Activated T-helper 17 cell treated with anti-CD3 and anti-CD28 coated beads, Interleukin-2, amount 50 U/mL, for 72 hours (primary cell): ENCODE measurements at regions not wholly inside any gene's neighbourhood (a gene's known extent, or its start where the extent isn't known, plus 50 kb on each side); places are given as distances from the start of the nearest gene placed in this dataset.
"Not testable (repeated sequence)": the region's sequence is repeated elsewhere in the genome, so short reads cannot be mapped to it uniquely, and the experiment has no call there.

Experiments
- ATAC-seq: fragments of 150-1000 bp; cut with Tn5 transposase; replicated peaks from 2 replicates; pipeline ENCODE4 v1.10.0; 2021; ENCODE audit warnings: mild to moderate bottlenecking, moderate library complexity
- H3K27ac Mint-ChIP-seq: one replicate; pipeline ENCODE4 v1.8.0; 2022; ENCODE audit warnings: mixed read lengths
- H3K27me3 Mint-ChIP-seq: one replicate; pipeline ENCODE4 v1.8.0; 2022; ENCODE audit warnings: mixed read lengths
- H3K36me3 Mint-ChIP-seq: one replicate; pipeline ENCODE4 v1.8.0; 2022; ENCODE audit warnings: low read depth, mild to moderate bottlenecking, mixed read lengths
- H3K4me1 Mint-ChIP-seq: one replicate; pipeline ENCODE4 v1.8.0; 2022; ENCODE audit warnings: mixed read lengths
- H3K4me3 Mint-ChIP-seq: one replicate; pipeline ENCODE4 v1.8.0; 2022; ENCODE audit warnings: mild to moderate bottlenecking, mixed read lengths
- H3K9me3 Mint-ChIP-seq: one replicate; pipeline ENCODE4 v1.8.0; 2022; ENCODE audit warnings: mixed read lengths

DNA sequence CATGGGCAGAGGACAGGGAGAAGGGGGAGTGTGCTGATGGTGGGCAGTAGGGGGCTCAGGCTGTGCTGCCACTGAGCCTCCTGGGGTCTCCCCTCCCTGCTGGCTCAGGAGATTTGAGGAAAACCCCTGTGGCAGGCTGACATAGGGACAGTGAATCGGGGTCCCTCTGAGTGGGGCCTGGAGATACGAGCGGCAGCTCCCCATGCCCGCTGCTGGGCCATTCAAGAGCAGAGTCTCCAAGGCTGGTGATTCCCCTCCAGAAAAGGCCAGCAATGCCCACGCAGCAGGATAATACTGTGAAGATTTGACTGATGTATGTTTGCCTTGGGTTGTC is 288.7 kb upstream of the SFSWAP start:
- H3K36me3 Mint-ChIP-seq: no peaks in the 10 kb centered on the region
- H3K27me3 Mint-ChIP-seq: peaks cover 10% of the 10 kb centered on the region
- H3K4me3 Mint-ChIP-seq: no peak overlapping the region
- H3K27ac Mint-ChIP-seq: no peak overlapping the region
- H3K4me1 Mint-ChIP-seq: no peaks in the 10 kb centered on the region
- ATAC-seq: no peak
- peaks cover 25% of the 10 kb centered on the region for H3K9me3 Mint-ChIP-seq

- H3K4me3 Mint-ChIP-seq: no peak overlapping the region
- H3K36me3 Mint-ChIP-seq: no peaks in the 10 kb centered on the region
- no peaks in the 10 kb centered on the region for H3K4me1 Mint-ChIP-seq
- peaks cover 25% of the 10 kb centered on the region for H3K9me3 Mint-ChIP-seq
- ATAC-seq: no peak
- H3K27me3 Mint-ChIP-seq: peaks cover 10% of the 10 kb centered on the region
- no peak overlapping the region for H3K27ac Mint-ChIP-seq
Observed at GRCh38 chr12:131422744-131423143, 288.1 kb upstream of the SFSWAP start.

- peaks cover 13% of the 10 kb centered on the region for H3K27me3 Mint-ChIP-seq
Observed at GRCh38 chr12:131424270-131424669, 286.6 kb upstream of the SFSWAP start.

GRCh38 chr12:131425112-131426075 is 285.5 kb upstream of the SFSWAP start:
- Mint-ChIP-seq H3K27ac (no peak overlapping the region), H3K4me3 (no peak overlapping the region), H3K9me3 (peaks cover 25% of the 10 kb centered on the region), H3K4me1 (no peaks in the 10 kb centered on the region), H3K27me3 (peaks cover 13% of the 10 kb centered on the region), H3K36me3 (no peaks in the 10 kb centered on the region)
- ATAC-seq: no peak

More at GRCh38 chr12:131424270-131424669, 286.6 kb upstream of the SFSWAP start:
- H3K36me3 Mint-ChIP-seq: no peaks in the 10 kb centered on the region
- ATAC-seq: no peak
- H3K4me3 Mint-ChIP-seq: no peak overlapping the region
- peaks cover 25% of the 10 kb centered on the region for H3K9me3 Mint-ChIP-seq
- H3K4me1 Mint-ChIP-seq: no peaks in the 10 kb centered on the region
- no peak overlapping the region for H3K27ac Mint-ChIP-seq

- Mint-ChIP-seq H3K27me3 (peaks cover 11% of the 10 kb centered on the region), H3K36me3 (no peaks in the 10 kb centered on the region), H3K4me1 (no peaks in the 10 kb centered on the region), H3K27ac (no peak overlapping the region), H3K4me3 (no peak overlapping the region), H3K9me3 (peaks cover 21% of the 10 kb centered on the region)
- no peak for ATAC-seq
Observed at GRCh38 chr12:131428091-131428685, 282.7 kb upstream of the SFSWAP start.

GRCh38 chr12:131429221-131429620 is 281.7 kb upstream of the SFSWAP start:
- Mint-ChIP-seq H3K9me3 (peaks cover 11% of the 10 kb centered on the region), H3K27me3 (peaks cover 11% of the 10 kb centered on the region)
- ATAC-seq, H3K36me3 Mint-ChIP-seq, H3K4me3 Mint-ChIP-seq, H3K27ac Mint-ChIP-seq, H3K4me1 Mint-ChIP-seq: not testable (repeated sequence)

DNA sequence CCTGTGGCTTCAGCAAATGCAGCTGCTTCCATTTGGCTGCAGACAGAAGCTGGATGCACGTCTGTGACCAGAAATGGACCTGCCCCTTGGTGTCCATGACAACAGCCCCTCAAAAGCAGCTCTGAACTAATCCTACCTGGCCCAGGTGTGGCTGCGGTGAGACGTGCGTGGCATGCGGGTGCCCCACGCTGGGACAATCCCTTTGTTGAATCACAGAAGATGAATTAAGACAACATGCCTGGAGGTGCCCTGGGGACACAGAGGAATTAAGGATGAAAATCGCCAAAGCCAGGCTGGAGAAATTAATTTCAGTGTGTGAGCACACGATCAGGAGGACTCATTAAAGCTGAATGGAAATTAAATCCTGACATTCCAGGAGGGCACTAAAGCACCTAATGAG is 281.2 kb upstream of the SFSWAP start:
- ATAC-seq, H3K4me3 Mint-ChIP-seq, H3K27ac Mint-ChIP-seq, H3K9me3 Mint-ChIP-seq, H3K4me1 Mint-ChIP-seq, H3K36me3 Mint-ChIP-seq: not testable (repeated sequence)
- peaks cover 16% of the 10 kb centered on the region for H3K27me3 Mint-ChIP-seq

- ATAC-seq: no peak
- Mint-ChIP-seq H3K4me3 (no peak overlapping the region), H3K27me3 (peaks cover 18% of the 10 kb centered on the region), H3K4me1 (no peaks in the 10 kb centered on the region), H3K36me3 (no peaks in the 10 kb centered on the region), H3K9me3 (peaks cover 4% of the 10 kb centered on the region), H3K27ac (no peak overlapping the region)
Observed at GRCh38 chr12:131430158-131430742, 280.6 kb upstream of the SFSWAP start.

DNA sequence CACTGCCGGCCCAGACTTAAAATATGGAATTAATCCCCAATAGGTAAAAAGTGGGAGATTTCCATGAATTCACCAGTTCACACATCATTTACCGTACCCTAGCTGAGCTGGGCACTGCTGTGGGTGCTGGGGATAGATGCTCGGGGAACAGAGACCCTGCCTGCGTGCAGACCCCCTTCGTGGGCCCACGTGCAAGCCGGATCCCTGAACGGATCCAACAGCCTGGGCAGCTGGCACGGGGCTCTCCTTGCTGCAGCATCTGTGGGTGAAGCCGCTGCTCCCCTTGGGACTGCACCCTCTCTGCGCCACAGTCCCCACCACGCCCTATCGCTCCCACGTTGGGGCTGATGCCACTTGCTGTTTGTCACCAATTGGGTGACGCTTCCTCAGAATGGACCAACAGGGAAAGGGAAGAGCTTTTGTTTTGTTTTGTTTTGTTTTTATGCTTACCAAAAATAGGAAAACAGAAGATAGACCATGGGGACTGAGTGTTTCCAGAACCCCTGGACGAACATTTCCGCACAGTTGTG is 279.7 kb upstream of the SFSWAP start:
- H3K27me3 Mint-ChIP-seq: peaks cover 14% of the 10 kb centered on the region
- not testable (repeated sequence) for H3K4me1 Mint-ChIP-seq, H3K4me3 Mint-ChIP-seq, H3K27ac Mint-ChIP-seq, ATAC-seq, H3K9me3 Mint-ChIP-seq, H3K36me3 Mint-ChIP-seq

- Mint-ChIP-seq H3K27ac (no peak overlapping the region), H3K9me3 (no peaks in the 10 kb centered on the region)
Observed at GRCh38 chr12:131432532-131433260, 278.2 kb upstream of the SFSWAP start.

DNA sequence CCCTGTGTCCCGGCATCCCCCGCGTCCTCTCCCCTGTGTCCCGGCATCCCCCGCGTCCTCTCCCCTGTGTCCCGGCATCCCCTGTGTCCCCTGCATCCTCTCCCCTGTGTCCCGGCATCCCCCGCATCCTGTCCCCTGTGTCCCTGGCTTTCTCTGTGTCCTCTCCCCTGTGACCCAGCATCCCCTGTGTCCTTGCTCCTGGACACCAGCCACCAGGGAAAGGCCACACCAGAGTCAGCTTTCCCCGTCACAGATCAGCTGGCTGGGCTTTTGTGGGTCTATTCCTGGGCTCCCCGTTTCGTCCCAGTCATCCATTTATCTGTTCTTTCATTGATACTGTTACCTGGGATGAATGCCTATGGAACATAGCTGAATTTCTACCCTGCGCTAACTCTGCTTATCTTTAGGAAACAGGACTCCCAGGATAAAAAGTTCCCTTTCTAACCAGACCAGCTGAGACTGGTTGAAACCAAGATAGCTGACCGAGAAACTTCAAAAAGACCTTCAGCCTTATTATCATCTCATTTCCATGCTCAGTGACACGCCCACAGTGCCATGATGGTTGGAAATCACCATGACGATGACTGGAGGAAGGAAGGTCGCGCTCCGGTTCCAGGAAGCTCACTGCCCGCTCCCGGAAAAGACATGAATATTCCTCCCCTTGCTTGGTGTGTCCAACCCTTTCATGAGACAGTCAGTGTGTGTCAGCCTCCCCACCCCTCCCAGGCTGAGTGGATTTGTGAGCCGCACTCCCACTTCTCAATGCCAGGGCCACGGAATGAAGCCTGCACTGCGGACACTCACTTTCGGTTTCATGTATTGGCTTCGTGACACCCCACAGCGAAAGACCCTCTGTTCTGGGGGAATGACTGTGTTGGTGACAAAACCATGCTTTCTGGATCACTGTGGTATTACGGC is 276.4 kb upstream of the SFSWAP start:
- peak; percentile 67 for ATAC-seq
- Mint-ChIP-seq H3K4me1 (no peaks in the 10 kb centered on the region), H3K27ac (no peak overlapping the region), H3K36me3 (no peaks in the 10 kb centered on the region), H3K9me3 (no peaks in the 10 kb centered on the region), H3K27me3 (peaks cover 15% of the 10 kb centered on the region), H3K4me3 (peak overlapping the region; percentile 23)

More at GRCh38 chr12:131432532-131433260, 278.2 kb upstream of the SFSWAP start:
- ATAC-seq: no peak
- H3K36me3 Mint-ChIP-seq: no peaks in the 10 kb centered on the region
- no peak overlapping the region for H3K4me3 Mint-ChIP-seq
- no peaks in the 10 kb centered on the region for H3K4me1 Mint-ChIP-seq
- H3K27me3 Mint-ChIP-seq: peaks cover 17% of the 10 kb centered on the region

- no peak overlapping the region for H3K27ac Mint-ChIP-seq
- no peaks in the 10 kb centered on the region for H3K36me3 Mint-ChIP-seq
- no peaks in the 10 kb centered on the region for H3K9me3 Mint-ChIP-seq
- no peak for ATAC-seq
- H3K4me3 Mint-ChIP-seq: no peak overlapping the region
- H3K4me1 Mint-ChIP-seq: no peaks in the 10 kb centered on the region
- H3K27me3 Mint-ChIP-seq: peaks cover 12% of the 10 kb centered on the region
Observed at GRCh38 chr12:131436922-131437705, 273.8 kb upstream of the SFSWAP start.
